Eye (tissue), 1 donor: ENCODE measurements at regions not wholly inside any gene's neighbourhood (a gene's known extent, or its start where the extent isn't known, plus 50 kb on each side); places are given as distances from the start of the nearest gene placed in this dataset.
A peak's percentile ranks its signal among the peaks of the same experiment; 100 is the strongest.

Experiments used
- DNase-seq: peaks from one replicate; pipeline ENCODE4 v3.0.0-alpha.2; 2015

DNA sequence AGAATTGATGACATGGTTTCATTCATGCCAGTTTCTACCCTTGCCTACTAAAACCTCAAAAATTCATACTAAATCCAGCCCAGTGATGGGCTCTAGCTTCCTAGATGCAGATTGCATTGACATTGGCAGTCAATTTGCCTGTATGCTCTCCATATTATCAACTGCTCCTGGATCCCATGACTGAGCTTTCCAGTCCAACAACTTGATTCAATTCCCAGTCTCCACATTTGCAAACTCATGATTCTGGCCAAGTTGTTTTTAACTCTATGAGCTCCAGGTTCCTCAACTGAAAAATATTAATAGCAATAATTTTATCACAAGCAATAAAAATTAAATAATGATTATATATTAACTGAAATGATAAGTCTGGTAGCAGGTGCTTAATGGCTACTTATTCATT is 51.0 kb upstream of the DSC1 start:
- DNase-seq, result no peak

DNA sequence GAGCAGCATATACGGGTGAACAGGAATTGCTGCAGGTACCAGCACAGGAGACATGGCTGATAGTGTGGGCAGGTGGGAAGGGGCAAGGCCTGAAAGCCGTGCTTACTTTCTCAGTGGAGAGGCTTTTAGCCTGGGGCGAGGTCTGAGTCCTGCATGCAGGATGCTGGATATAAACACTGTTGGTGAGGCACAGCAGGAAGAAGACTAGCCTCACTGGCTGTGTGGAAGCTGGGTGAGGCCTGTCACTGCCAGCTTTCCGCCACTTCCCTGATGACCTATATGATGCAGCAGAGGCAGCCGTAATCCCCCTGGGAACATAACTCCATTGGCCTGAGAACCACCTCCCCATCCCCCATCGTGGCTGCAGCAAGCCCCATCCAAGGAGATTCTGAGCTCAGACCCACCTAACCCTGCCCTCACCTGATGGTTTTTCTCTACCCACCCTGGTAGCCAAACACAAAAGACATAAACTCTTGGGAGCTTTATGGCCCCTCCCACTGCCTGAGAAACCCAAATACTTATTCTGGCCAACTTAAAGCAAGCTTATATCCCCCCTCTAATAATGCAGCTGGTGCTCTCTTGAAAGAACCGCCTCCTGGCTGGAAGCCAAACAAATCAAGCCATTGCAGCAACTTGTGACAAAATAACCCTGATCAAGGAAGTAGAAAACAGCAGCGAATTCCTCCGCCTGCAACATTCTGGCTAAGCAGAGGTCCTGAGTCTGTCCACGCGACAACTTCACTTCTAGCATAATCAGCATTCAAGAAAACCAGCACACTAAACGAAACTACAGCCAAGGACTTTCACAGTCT is 54.6 kb upstream of the DSC1 start:
- DNase-seq, result peak; percentile 82

DNA sequence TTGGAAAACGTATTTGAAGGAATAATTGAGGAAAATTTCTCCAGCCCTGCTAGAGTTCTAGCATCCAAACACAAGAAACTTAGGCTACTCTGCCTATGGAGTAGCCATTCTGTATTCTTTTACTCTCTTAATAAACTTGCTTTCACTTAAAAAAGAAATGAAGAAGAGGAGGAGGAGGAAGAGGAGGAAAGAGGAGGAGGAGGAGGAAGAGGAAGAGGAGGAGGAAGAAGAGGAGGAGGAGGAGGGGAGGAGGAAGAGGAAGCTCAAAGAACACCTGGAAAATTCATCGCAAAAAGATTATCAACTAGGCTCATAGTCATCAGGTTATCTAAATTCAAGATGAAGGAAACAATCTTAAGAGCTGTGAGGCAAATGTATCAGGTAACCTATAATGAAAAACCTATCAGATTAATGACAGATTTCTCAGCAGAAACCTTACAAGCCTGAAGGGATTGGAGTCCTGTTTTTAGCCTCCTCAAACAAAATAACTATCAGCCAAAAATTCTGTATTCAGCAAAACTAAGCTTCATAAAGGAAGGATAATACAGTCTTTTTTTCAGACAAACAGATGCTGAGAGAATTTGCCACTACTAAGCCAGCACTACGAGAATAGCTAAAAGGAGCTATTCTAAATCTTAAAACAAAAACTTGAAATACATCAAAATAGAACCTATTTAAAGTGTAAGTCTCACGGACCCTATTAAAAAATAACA is 56.2 kb upstream of the DSC1 start:
- DNase-seq, result no peak

DNA sequence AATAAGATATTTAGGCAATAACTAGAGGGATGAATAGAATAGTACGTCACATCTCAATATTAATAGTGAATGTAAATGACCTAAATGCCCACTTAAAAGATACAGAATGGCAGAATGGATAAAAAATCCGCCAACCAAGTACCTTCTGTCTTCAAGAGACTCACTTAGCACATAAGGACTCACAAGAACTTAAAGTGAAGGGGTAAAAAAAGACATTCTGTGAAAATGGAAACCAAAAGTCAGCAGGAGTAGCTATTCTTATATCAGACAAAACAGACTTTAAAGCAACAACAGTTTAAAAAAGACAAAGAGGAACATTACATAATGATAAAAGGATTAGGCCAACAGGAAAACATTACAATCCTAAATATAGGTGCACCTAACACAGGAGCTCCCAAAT is 56.7 kb upstream of the DSC1 start:
- no peak for DNase-seq

DNA sequence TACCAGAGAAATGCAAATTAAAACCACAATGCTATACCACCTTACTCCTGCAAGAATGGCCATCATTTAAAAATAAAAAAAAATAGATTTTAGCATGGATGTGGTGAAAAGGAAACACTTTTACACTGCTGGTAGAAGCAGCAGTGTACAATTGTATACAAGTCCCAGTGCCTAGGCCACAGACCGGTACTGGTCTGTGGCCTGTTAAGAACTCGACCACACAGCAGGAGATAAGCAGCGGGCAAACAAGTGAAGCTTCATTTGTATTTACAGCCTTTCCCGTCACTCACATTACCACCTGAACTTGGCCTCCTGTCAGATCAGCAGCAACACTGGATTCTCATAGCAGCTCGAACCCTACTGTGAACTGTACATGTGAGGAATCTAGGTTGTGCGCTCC is 60.7 kb upstream of the DSC1 start:
- no peak for DNase-seq

DNA sequence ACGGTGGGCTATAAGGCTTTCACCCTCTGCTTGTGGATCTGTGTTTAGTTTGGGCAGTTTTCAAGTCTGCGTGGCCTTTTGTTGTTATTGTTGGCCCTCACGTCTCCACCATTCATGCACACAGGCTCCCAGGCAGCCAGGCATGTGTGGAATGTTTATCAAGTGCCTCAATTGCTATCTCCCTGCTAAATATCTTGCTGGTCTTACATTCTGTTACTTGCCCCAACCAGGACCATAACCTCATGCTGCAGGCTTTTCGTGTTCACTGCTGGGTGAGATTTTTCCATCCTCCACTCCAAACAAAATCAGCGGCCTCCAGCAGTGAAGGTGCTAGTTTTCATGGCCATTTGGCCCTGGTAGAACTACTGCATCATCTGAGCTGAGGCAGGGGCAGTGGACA is 63.0 kb upstream of the DSC1 start:
- peak; percentile 34 for DNase-seq

DNA sequence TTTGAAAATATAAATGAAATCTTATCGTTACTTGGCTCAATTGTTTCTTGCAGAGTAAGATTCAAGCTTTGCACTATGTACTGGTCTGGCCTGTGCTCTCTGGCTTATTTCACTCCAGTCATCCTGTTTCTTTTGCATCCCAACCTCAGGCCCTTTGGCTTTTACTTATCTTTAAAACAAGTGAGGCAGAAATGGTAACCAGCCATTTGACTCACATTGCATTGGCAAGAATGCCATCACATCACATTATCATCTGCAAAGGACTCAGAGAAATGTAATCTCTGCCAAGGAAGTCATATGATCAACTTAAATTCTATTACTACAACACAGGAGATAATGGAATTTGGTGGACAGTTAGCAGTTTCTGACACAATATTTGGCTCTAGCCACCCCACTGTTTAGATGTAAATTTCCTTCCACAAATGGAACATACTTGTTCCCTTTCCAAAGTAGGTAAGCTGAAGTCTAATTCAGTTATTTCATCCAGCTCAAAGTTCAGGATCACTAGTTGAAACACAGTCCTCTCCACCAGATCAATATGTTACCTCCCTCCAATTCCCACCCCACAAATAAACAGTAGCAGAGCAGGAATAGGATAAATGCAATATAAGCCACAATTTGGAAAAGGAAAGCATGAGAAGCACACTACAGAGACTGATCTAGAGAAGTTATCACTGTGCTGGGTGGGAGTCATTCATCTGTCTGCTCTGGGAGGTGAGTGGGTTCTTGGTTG is 65.0 kb upstream of the DSC1 start:
- no peak for DNase-seq

DNA sequence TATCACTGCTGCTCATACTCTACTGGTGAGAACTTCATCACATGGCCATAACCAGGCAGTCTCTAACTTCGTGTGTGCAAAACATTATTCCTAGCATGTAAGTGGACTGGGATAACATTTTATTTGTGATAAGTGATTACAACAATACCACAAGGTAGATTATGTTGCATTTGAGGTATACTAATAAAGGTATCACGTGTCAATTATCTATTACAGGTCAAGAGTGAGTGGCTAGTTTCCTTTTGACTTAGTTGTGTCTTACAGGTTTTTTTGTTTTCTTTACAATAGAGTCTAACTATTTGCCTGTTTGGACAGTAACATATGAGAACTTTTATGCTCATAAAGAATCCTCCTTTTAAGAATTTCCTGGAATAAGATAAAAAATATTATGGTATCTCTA is 67.2 kb upstream of the DSC1 start:
- no peak for DNase-seq

DNA sequence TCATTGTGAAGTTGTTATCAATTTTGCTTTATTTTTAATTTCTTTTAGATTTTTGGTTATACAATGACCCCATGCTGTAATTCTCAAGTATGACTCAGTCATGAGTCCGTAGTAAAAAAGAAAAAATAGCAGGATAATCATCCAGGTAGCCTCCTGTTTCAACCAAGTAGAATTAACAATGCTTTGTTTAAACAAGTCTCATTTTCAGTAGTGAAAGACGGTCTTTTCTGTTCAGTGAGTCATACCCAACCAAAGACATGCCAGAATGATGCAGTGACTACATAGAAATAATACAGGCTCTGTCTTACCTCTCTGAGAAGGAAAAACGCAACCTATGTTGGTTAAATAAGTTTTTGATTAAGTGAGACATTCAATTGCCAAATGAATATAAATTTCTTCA is 67.8 kb upstream of the DSC1 start:
- DNase-seq, result no peak

DNA sequence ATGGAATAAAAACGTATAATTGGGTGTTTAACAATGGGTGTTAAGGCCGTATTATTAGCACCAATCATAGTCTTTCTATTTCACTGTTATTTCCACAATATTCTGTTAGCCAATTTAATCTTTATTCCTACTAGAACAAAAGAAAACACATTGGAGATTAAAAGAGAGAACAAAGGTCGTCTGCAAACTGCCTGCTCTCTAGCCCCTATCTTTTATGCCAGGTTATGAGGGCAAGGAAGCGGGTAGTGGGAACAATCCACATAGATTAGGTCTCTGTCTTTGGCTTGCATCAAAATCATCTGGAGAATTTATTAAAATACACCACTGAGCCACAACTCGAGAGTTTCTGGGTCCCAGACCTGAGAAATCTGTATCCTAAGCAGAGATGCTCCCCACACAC is 69.4 kb upstream of the DSC1 start:
- DNase-seq, result no peak

DNA sequence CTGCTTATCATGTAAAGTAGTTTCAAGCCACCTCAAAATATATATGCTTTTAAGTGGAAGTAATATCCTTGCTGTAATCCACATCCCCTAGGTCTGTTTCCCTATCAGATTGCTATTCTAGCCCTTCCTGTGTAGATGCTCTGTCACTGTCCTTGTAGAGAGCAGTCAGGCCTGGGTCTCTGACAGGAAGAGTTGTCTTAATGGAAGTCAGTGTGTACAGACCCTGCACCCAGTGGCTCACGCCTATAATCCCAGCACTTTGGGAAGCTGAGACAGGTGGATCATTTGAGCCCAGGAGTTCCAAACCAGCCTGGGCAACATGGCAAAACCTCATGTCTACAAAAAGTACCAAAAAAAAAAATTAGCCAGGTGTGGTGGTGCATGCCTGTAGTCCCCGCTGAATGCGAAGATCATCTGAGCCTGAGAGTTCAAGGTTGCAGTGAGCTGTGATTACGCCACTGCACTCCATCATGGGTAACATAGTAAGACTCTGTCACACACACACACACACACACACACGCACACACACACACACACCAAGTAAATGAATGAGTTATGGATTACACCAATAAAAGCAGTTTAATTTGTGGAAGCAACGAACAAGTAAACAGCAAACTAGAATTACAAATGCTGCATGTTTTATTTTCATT is 70.2 kb upstream of the DSC1 start:
- DNase-seq, result no peak

DNA sequence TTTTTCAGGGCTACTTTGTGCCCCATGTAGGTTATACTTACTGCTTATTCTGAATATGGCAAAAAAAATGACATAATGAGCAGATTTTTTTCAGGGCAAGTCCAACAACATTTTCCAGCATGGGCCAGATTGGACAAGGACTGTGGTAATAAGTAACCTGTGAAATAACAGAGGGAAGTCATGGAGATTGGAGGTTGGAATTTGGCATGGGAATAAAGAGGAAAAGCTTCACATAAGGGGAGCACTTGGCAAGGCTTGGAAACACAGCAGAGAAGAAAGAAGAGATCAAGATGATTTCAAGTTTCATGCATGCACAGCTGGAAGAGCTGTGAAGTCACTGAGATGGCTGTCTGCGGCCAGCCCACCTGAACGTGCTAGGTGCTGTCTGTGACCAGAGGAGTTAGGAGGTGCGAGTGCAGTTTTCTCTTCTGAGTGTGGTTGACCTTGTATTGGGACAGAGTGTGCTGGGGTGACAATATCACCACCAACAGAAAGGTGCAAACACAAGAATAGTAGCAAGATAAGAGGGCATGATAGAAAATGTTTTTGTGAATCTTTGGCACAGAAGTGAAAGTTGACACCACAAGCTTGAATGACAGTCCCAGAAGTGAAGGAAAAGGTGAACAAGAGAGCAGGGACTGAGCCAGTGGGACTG is 71.1 kb upstream of the DSC1 start:
- DNase-seq, result no peak

DNA sequence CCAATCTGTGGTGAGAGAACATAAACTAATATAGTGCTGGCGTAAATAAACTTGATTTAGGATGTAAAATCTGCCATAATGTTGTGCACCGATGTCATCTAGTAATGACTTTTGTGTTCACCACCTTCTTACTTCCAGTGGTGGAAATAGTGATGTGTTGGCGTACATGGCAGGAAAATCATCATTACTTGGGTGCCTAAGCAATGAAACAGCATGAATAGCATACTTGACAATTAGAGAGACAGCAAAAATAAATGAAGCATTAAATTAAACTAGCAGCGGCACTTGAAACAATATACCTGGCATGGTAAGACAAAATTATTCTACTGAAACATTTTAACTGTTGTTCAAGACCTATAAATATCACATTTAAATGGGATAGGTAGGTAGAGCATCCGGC is 73.2 kb upstream of the DSC1 start:
- DNase-seq, result no peak

DNA sequence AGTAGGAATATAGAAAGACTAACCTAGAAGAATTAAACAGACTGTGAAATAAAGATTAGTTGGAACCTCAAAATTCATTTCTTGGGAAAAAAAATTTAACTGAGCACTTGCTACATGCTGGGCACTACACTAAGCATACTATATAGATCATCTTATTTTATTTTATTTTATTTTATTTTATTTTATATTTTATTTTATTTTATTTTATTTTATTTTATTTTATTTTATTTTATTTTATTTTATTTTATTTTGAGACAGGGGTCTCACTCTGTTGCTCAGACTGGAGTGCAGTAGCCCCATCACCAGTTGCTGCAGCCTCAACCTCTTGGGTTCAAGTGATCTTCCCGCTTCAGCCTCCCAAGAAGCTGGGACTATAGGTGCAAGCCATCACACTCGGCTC is 74.5 kb upstream of the DSC1 start:
- DNase-seq, result no peak

DNA sequence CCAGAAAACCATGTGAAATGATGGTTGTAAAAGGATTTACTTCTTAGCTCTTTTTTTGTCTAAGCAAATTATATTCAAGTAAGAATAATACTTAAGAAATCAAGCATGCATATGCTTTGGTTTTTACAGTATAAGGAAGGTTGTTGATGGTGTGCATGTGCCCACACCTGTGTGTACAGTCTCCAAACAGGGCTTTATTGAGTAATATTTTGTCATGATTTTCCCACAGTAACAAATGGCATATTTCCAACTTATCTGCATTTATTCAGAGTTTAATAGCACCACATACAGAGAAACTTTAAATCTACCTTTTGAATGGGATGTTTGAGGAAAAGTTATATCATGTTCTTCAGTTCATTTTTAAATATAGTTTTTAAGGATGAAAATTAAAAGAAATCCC is 76.5 kb upstream of the DSG1 start:
- no peak for DNase-seq

DNA sequence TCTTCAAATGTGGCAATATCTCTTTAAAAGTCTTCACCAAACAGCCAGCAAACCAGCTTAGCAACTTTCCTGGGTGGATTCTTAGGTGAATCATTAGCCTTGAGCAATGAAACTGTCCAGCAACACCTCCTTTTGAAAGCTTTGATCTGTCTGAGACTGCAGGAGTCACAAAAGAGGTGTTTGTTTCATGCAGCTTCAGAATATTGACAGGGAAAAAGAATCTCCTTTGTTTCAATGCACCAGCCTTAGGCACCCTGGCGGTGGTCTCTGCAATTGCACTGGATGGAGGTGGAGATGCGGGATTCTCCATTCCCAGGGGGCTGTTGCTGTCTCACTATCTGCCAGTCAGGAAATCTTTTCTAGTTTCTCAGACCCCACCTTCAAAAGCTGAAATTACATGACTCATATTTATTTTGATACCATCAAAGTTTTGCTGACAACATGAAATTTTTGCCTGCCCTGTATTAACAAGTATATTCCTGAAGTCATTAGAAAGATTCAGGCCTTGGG is 76.0 kb upstream of the DSG1 start:
- DNase-seq, result peak; percentile 59

DNA sequence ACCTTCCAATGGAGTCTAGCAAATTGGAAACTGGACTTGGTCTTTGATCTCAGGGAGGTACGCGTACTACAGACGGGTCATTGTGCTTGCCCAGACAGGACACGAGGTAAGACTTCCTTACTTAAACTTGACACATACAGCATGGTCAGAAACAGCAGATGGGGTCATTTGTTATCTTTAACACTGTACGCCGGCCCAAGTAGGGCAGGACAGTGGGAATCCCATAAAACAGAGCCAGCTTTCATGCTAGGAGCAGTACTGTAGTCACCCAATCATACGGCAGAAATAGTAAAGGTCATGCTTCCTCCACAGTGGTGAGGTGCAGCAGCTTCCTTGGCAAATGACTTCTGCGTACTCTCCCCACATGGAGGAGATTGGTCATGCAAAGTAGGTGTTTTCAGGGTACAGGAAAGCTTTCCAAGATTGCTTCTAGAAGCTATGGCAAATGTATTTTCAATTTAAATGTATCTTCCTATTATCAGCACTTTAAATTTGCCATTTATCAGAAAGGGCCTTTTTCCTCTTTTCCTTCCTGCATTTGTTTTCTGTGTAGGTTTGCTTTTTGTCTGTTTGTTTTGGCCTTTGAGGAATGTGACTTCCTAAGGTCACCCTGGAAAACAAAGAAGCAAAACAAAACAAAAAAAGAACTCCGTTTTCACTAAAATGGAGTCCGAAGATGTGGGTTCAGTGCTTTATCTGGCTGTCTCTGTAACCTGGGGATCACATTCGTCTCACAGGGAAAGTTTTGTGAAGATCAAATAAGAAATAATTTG is 74.0 kb upstream of the DSG1 start:
- DNase-seq, result no peak

DNA sequence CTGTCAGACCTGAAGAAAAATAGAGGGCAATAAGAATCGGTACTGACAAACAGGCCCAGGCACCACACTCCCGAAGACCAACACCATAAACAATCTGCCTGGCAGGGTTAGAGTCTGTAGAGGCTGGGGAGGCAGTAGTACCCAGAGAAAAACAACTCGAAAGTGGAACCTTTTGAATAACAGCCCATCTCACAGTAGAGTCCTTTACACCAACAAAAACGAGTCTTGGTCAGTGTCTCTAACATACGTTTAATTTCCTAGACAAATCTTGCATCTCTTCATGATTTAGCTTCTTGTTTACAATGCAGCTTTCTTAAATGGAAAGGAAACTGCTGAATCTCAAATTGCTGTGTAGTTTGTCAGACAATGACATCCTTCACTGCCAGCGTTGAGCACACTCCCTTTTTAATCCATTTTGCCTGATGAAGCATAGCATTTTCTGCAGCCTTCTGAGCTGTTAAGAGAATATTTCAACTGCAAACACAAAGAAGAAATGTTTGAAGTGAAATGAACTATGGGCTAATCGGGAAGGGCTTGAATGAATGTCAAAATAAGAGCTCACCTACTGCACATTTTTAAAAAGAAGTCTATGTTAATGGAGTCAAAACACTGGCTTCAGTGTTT is 73.1 kb upstream of the DSG1 start:
- peak; percentile 84 for DNase-seq

DNA sequence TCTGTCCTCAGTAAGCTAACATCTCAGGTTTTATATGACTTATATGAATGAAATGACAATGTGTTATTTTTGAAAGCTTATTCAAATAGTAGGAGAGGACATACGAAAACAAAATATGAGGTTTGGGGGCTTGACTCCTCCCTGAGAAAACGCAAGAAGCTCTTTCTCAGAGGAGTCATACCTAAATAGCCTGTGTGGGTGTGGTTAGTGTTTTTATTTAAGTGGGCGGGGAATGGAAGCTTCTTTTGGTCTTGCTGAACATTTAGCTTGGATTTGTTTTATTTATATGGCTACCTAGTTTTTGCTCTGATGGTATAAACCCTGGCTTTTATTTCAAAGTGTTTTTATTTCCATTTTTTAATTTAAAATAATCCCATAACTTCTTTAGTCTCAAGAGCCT is 72.1 kb upstream of the DSG1 start:
- DNase-seq, result no peak

DNA sequence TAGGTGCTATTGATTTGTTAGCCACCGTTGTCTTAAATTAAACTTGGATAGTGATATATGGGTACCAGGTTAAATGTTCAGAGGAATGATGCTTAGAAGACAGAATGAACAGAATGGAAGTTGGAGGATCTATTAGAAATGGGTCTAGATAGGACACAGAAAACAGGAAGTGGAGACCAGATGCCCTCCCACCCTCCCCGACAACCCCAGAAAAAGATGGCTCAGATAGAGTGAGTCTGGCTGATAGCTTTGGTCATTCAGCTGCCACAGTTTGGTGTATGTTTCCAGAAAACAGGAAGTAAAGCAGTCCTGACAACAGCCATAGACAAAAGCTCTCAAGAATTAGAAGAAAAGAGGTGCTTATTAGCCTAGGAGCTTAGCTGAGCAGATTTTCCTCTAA is 71.5 kb upstream of the DSG1 start:
- no peak for DNase-seq

DNA sequence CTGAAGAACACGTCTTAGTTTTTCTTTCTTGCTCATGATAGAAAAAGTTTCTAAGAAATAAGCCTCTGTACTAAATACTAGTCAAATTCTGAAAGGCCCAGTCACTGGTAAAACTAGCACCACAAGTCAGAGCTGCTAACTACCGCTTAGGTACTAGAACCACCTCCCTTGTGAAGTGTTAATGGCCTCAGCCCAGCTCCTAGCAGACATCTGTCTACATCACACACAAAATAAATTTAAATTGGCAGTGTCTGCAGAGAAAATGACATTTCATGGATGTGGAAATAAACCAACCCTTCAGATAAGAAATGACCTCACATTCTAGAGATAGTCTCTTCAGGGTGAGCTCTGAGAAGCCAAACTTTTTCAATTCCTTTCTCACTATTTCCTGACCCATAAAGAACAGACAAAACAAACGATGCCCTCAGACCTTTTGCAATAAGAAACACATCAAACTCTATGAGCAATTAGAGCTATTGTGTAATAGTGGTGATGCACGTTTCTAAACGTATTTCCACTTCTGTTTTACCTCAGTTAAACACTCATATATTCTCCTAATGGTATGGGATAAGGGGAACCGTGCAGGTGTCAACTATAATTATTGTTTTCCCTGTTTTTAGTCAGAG is 70.3 kb upstream of the DSG1 start:
- no peak for DNase-seq
